WTC11 (cell line): ENCODE measurements at regions not wholly inside any gene's neighbourhood (a gene's known extent, or its start where the extent isn't known, plus 50 kb on each side); places are given as distances from the start of the nearest gene placed in this dataset.

Experiments used
- CBFB ChIP-seq: sonication (generic); formaldehyde crosslinking; IDR thresholded peaks from 2 replicates; pipeline ENCODE4 v1.8.1; 2022; ENCODE audit warnings: mild to moderate bottlenecking, low read depth, missing genetic modification reagents
- ETV6 ChIP-seq: sonication (generic); formaldehyde crosslinking; IDR thresholded peaks from 2 replicates; pipeline ENCODE4 v1.8.1; 2022; ENCODE audit warnings: mild to moderate bottlenecking, missing genetic modification reagents
- JUN ChIP-seq: sonication (generic); formaldehyde crosslinking; IDR thresholded peaks from 2 replicates; pipeline ENCODE4 v1.8.0; 2023; ENCODE audit warnings: mild to moderate bottlenecking, missing genetic modification reagents
- SP1 ChIP-seq: sonication (generic); formaldehyde crosslinking; conservative IDR thresholded peaks from 2 replicates; pipeline ENCODE4 v1.8.1; 2022; ENCODE audit warnings: missing genetic modification reagents
- TEAD1 ChIP-seq: sonication (generic); formaldehyde crosslinking; IDR thresholded peaks from 2 replicates; pipeline ENCODE4 v1.8.0; 2022; ENCODE audit warnings: mild to moderate bottlenecking, missing genetic modification reagents
- TF ChIP-seq, protein P1 (sequence below): fragments of 200-600 bp; IDR thresholded peaks from 2 replicates; pipeline ENCODE4 v1.8.0; 2022; ENCODE audit warnings: antibody characterized with exemption
- TF ChIP-seq, protein P2 (sequence below): sonication (generic); formaldehyde crosslinking; conservative IDR thresholded peaks from 2 replicates; pipeline ENCODE4 v1.8.1; 2022; ENCODE audit warnings: mild to moderate bottlenecking, missing genetic modification reagents
- TF ChIP-seq, protein P3 (sequence below): sonication (generic); formaldehyde crosslinking; IDR thresholded peaks from 2 replicates; pipeline ENCODE4 v1.8.1; 2022; ENCODE audit warnings: low read depth, missing genetic modification reagents, borderline replicate concordance

DNA sequence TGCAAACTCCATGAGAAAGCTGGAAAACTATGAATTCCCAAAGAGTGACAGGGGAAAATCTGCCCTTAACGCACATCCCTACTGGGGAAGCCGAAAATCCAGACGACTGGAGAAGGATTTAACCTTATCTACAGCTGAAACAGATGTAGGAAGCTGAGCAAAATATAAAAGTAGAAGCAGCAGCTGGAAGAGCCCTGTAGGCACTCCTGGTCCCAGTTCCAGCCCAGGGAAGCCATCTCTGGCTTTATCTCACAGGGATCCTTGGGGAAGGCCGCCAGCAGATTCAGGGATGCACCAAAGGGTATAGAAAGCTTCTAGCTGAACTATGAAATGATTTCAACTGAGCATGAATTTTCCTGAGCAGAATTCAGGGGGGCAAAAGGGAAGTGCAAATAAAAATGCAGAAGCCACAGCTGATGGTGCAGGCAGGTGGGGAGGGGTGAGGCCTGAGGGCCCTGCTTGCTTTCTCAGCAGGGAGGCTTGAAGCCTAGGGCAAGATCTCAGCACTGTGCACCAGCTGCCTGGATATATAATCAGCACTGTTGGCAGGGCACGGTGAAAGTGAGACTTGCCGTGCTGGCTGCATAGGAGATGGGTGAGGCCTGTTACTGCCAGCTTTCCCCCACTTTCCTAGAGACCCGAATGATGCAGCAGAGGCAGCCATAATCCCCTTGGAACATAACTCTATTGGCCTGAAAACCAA is 2019.5 kb upstream of the NUDT12 start:
- TF ChIP-seq JUN (CRISPR knock-in tag) = no peak
- TF ChIP-seq, protein P1, sequence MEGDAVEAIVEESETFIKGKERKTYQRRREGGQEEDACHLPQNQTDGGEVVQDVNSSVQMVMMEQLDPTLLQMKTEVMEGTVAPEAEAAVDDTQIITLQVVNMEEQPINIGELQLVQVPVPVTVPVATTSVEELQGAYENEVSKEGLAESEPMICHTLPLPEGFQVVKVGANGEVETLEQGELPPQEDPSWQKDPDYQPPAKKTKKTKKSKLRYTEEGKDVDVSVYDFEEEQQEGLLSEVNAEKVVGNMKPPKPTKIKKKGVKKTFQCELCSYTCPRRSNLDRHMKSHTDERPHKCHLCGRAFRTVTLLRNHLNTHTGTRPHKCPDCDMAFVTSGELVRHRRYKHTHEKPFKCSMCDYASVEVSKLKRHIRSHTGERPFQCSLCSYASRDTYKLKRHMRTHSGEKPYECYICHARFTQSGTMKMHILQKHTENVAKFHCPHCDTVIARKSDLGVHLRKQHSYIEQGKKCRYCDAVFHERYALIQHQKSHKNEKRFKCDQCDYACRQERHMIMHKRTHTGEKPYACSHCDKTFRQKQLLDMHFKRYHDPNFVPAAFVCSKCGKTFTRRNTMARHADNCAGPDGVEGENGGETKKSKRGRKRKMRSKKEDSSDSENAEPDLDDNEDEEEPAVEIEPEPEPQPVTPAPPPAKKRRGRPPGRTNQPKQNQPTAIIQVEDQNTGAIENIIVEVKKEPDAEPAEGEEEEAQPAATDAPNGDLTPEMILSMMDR = no peak
- no peak for TF ChIP-seq SP1
- TF ChIP-seq CBFB (CRISPR knock-in tag) = no peak
- TF ChIP-seq, protein P2, sequence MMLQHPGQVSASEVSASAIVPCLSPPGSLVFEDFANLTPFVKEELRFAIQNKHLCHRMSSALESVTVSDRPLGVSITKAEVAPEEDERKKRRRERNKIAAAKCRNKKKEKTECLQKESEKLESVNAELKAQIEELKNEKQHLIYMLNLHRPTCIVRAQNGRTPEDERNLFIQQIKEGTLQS (CRISPR knock-in tag) = no peak
- TF ChIP-seq TEAD1 = no peak
- TF ChIP-seq, protein P3, sequence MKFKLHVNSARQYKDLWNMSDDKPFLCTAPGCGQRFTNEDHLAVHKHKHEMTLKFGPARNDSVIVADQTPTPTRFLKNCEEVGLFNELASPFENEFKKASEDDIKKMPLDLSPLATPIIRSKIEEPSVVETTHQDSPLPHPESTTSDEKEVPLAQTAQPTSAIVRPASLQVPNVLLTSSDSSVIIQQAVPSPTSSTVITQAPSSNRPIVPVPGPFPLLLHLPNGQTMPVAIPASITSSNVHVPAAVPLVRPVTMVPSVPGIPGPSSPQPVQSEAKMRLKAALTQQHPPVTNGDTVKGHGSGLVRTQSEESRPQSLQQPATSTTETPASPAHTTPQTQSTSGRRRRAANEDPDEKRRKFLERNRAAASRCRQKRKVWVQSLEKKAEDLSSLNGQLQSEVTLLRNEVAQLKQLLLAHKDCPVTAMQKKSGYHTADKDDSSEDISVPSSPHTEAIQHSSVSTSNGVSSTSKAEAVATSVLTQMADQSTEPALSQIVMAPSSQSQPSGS = no peak
- no peak for TF ChIP-seq ETV6
